ENCODE measurements at regions not wholly inside any gene's neighbourhood (a gene's known extent, or its start where the extent isn't known, plus 50 kb on each side); places are given as distances from the start of the nearest gene placed in this dataset.

DNA sequence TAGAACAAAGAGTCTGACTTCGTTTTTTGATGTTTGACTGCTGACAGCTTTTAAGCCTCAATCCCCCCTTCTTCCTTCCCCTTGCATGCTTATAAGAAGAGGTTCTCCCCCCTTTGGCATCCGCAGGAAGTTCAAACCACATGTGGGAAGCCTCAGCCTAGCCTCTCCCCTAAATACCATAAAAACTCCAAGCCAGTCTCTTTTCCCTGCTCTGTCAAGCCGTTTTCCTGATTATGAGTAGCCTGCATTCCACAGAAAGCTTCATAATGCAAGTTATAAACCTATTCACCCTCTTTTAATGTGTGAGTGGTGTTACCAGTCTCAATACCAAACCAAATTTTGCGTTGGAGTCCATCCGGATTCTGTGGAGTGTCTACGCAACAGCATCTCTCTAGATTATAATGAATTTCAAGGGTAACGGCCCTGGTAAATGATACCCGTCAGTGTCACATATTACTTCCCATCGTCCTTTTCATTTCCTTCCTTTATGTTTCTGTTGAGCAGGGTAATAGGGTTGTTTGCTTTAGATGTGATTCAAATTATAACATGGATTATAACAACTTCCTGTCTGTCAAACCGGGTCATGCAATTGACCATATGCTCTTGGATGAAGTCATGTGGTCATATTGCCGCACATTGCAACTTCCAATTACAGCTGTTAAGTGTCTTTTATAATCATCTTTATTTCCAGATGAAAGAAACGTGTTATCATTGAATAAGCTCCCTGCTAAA, 717.5 kb downstream of the RWDD3 start:
- Histone ChIP-seq H3K36me3 (ENCODE audit: control insufficient read depth in 5 of 5, insufficient read depth in 5 of 5, low read length in 5 of 5) (no peaks in the 10 kb centered on the region), H3K27ac (ENCODE audit: low read depth, low read length) (no peak overlapping the region), H3K9ac (ENCODE audit: low read length in 5 of 5) (no peak overlapping the region), H3K4me1 (ENCODE audit: control insufficient read depth in 5 of 5, insufficient read depth in 5 of 5, low read length in 5 of 5) (peaks cover 0 to 17% (median 3%) of the 10 kb centered on the region in 5 donors), H3K9me3 (ENCODE audit: control insufficient read depth in 5 of 5, low read length in 5 of 5) (no peaks in the 10 kb centered on the region), H3K27me3 (ENCODE audit: control insufficient read depth in 5 of 5, insufficient read depth in 4 of 5, low read length in 5 of 5) (no peaks in the 10 kb centered on the region), H3K4me3 (ENCODE audit: low read depth in 1 of 5, low read length in 5 of 5) (no peak overlapping the region)

DNA sequence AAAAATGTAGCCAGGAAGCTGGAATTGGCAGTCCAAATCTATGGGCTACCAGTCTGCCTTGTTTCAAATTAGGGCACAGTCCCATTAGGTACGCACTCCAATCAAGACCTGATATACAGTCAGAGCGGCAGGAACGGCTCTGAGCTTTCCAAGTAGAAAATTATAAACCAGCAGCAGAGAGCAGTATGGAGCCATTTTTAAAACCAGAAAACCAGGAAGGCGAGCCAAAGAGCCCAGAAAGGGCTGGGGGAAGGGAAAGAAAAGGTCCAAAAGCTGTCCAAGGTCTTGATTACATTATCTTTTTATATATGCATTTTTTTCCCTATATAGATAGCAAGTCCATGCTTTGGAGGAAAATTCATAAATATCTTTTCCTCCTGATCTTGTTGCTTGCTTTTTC, 719.0 kb downstream of the RWDD3 start:
- no peak overlapping the region for H3K4me3 ChIP-seq (ENCODE audit: low read depth in 1 of 5, low read length in 5 of 5)
- H3K4me1 ChIP-seq (ENCODE audit: control insufficient read depth in 5 of 5, insufficient read depth in 5 of 5, low read length in 5 of 5): peaks cover 0 to 28% (median 14%) of the 10 kb centered on the region in 5 donors
- H3K27ac ChIP-seq (ENCODE audit: low read depth, low read length): no peak overlapping the region
- H3K9me3 ChIP-seq (ENCODE audit: control insufficient read depth in 5 of 5, low read length in 5 of 5): no peaks in the 10 kb centered on the region
- no peaks in the 10 kb centered on the region for H3K36me3 ChIP-seq (ENCODE audit: control insufficient read depth in 5 of 5, insufficient read depth in 5 of 5, low read length in 5 of 5)
- H3K27me3 ChIP-seq (ENCODE audit: control insufficient read depth in 5 of 5, insufficient read depth in 4 of 5, low read length in 5 of 5): no peaks in the 10 kb centered on the region
- no peak overlapping the region for H3K9ac ChIP-seq (ENCODE audit: low read length in 5 of 5)

DNA sequence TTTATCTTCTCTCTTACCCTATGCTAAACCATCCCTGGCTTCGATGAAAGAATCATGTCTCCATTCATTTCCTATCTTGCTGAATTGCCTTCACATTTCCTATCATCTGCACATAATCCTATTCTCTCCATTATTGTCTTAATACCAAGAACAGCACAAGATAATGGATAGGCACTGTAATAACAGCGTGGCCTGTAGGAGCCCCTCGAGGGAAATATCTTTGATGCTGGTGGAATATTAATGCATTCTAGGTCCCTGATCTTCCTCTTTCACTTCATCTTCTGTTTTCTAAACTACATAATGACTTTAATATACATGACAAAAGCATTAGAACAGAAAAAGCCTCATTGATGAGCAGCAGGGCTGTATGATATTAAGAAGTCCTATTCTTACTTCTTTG, 720.6 kb downstream of the RWDD3 start:
- Histone ChIP-seq H3K4me1 (ENCODE audit: control insufficient read depth in 5 of 5, insufficient read depth in 5 of 5, low read length in 5 of 5) (peaks cover 0 to 31% (median 15%) of the 10 kb centered on the region in 5 donors), H3K9ac (ENCODE audit: low read length in 5 of 5) (no peak overlapping the region), H3K27me3 (ENCODE audit: control insufficient read depth in 5 of 5, insufficient read depth in 4 of 5, low read length in 5 of 5) (no peaks in the 10 kb centered on the region), H3K27ac (ENCODE audit: low read depth, low read length) (no peak overlapping the region), H3K36me3 (ENCODE audit: control insufficient read depth in 5 of 5, insufficient read depth in 5 of 5, low read length in 5 of 5) (no peaks in the 10 kb centered on the region), H3K9me3 (ENCODE audit: control insufficient read depth in 5 of 5, low read length in 5 of 5) (no peaks in the 10 kb centered on the region), H3K4me3 (ENCODE audit: low read depth in 1 of 5, low read length in 5 of 5) (no peak overlapping the region)

DNA sequence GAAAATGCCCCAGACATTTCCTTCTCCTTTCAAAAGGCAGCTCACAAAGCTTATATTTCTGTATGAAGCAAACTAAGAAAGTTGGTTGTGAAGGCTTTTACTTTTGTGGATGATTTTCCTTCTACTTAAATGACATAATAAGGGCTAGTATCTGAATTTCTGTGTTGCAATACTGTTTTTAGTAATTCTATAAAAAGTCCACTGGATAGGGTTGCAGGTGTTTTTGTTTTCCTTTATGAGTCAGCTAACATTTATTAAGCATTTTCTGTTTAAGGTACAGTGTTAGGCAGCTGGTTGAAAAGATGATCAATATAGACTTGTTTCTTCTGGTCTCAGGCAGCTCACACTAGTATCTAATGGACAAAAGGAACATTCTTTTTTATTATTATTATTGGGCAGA, 722.2 kb downstream of the RWDD3 start:
- Histone ChIP-seq H3K4me3 (ENCODE audit: low read depth in 1 of 5, low read length in 5 of 5) (no peak overlapping the region), H3K27me3 (ENCODE audit: control insufficient read depth in 5 of 5, insufficient read depth in 4 of 5, low read length in 5 of 5) (no peaks in the 10 kb centered on the region), H3K9me3 (ENCODE audit: control insufficient read depth in 5 of 5, low read length in 5 of 5) (peaks cover 0 to under 1% (median 0%) of the 10 kb centered on the region in 5 donors), H3K36me3 (ENCODE audit: control insufficient read depth in 5 of 5, insufficient read depth in 5 of 5, low read length in 5 of 5) (no peaks in the 10 kb centered on the region), H3K27ac (ENCODE audit: low read depth, low read length) (no peak overlapping the region), H3K9ac (ENCODE audit: low read length in 5 of 5) (no peak overlapping the region), H3K4me1 (ENCODE audit: control insufficient read depth in 5 of 5, insufficient read depth in 5 of 5, low read length in 5 of 5) (peaks cover 0 to 31% (median 15%) of the 10 kb centered on the region in 5 donors)

DNA sequence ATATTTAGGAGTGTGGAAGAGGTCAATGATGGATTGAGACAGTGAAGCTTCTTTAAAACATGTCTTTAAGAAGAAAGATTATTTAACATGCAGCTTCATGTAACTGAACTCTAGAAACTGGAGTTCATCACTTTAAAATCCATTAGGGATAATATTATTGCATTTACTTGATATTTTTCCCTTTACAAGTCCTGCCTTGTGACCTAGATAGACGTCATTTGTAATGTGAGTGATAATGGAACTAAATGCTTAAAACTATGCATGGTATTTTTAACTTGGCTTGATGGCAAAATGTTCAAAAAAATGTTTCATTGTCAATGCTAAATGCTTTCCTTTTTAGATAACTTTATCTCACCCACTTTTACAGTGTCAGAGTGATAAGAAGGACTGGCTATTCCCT, 723.7 kb downstream of the RWDD3 start:
- H3K4me3 ChIP-seq (ENCODE audit: low read depth in 1 of 5, low read length in 5 of 5): peak overlapping the region in 1 of 5 donors; percentile 28

DNA sequence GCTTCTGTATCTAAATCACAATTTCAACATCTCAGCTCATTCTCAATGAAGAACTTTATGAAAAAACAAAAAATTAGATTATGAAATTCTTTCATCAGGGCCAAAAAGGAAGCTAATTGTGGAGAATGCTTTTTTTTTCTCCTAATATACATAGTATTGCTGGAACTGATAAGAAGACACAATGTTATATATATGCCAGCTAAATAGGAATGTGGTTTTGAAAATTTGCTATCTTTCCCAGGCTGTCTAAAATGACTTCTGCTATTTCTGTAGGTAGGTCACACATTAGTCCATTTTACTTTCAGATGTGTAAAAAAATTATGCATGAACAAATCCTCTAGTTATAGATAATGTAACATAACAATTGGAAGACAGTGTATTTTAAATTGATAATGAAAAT, 732.9 kb downstream of the RWDD3 start:
- H3K9ac ChIP-seq (ENCODE audit: low read length in 5 of 5): no peak overlapping the region
- H3K9me3 ChIP-seq (ENCODE audit: control insufficient read depth in 5 of 5, low read length in 5 of 5): no peaks in the 10 kb centered on the region

More for the DNA sequence above, 723.7 kb downstream of the RWDD3 start:
- Histone ChIP-seq H3K36me3 (ENCODE audit: control insufficient read depth in 5 of 5, insufficient read depth in 5 of 5, low read length in 5 of 5) (no peaks in the 10 kb centered on the region), H3K27ac (ENCODE audit: low read depth, low read length) (peak overlapping the region; percentile 9), H3K9me3 (ENCODE audit: control insufficient read depth in 5 of 5, low read length in 5 of 5) (peaks cover 0 to 5% (median 0%) of the 10 kb centered on the region in 5 donors), H3K9ac (ENCODE audit: low read length in 5 of 5) (peak overlapping the region in 1 of 5 donors; percentile 35), H3K27me3 (ENCODE audit: control insufficient read depth in 5 of 5, insufficient read depth in 4 of 5, low read length in 5 of 5) (no peaks in the 10 kb centered on the region), H3K4me1 (ENCODE audit: control insufficient read depth in 5 of 5, insufficient read depth in 5 of 5, low read length in 5 of 5) (peaks cover 0 to 27% (median 12%) of the 10 kb centered on the region in 5 donors)

DNA sequence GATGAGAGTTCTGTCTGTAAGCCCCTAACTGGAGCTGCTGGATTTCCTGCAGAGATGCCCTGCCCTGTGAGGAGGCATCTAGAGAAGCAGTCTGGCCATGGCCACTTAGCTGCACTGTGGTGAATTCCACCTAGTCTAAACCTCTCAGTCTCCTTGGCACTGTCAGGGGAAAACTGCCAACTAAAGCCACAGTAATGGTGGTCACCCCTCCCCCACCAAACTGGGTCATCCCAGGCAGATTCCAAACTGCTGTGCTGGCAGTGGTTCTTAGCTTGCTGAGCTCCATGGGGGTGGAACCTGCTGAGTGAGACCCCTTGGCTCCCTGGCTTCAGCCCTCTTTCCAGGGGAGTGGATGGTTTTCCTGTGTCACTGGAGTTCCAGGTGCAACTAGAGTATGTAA, 740.6 kb downstream of the RWDD3 start:
- no peaks in the 10 kb centered on the region for H3K9me3 ChIP-seq (ENCODE audit: control insufficient read depth in 5 of 5, low read length in 5 of 5)
- H3K27me3 ChIP-seq (ENCODE audit: control insufficient read depth in 5 of 5, insufficient read depth in 4 of 5, low read length in 5 of 5): no peaks in the 10 kb centered on the region

More for the DNA sequence above, 732.9 kb downstream of the RWDD3 start:
- Histone ChIP-seq H3K36me3 (ENCODE audit: control insufficient read depth in 5 of 5, insufficient read depth in 5 of 5, low read length in 5 of 5) (no peaks in the 10 kb centered on the region), H3K27me3 (ENCODE audit: control insufficient read depth in 5 of 5, insufficient read depth in 4 of 5, low read length in 5 of 5) (no peaks in the 10 kb centered on the region), H3K4me1 (ENCODE audit: control insufficient read depth in 5 of 5, insufficient read depth in 5 of 5, low read length in 5 of 5) (no peaks in the 10 kb centered on the region), H3K27ac (ENCODE audit: low read depth, low read length) (no peak overlapping the region), H3K4me3 (ENCODE audit: low read depth in 1 of 5, low read length in 5 of 5) (no peak overlapping the region)

DNA sequence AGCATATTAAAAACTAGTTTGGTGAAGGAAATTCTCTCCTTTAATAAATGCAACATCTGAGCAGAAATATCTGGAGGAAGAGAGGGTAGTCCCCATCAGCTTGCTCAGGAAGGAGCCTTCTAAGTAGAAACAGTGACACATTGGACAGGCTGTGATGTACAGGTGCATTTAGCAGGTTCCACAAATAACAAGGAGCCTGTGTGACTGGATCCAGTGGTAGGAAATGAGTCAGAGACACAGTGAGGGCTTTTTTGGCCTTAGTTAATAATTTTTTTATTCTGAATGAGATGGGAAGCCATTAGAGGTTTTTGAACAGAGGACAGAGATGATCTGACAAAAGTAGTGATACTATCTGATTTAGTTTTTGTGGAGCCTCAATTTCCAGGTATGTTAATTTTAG, 738.9 kb upstream of the PTBP2 start:
- H3K36me3 ChIP-seq (ENCODE audit: control insufficient read depth in 5 of 5, insufficient read depth in 5 of 5, low read length in 5 of 5): no peaks in the 10 kb centered on the region
- H3K27ac ChIP-seq (ENCODE audit: low read depth, low read length): no peak overlapping the region
- H3K9ac ChIP-seq (ENCODE audit: low read length in 5 of 5): no peak overlapping the region
- H3K27me3 ChIP-seq (ENCODE audit: control insufficient read depth in 5 of 5, insufficient read depth in 4 of 5, low read length in 5 of 5): no peaks in the 10 kb centered on the region
- H3K4me3 ChIP-seq (ENCODE audit: low read depth in 1 of 5, low read length in 5 of 5): no peak overlapping the region
- no peaks in the 10 kb centered on the region for H3K4me1 ChIP-seq (ENCODE audit: control insufficient read depth in 5 of 5, insufficient read depth in 5 of 5, low read length in 5 of 5)
- no peaks in the 10 kb centered on the region for H3K9me3 ChIP-seq (ENCODE audit: control insufficient read depth in 5 of 5, low read length in 5 of 5)

More for the DNA sequence above, 740.6 kb downstream of the RWDD3 start:
- H3K27ac ChIP-seq (ENCODE audit: low read depth, low read length): no peak overlapping the region
- no peak overlapping the region for H3K4me3 ChIP-seq (ENCODE audit: low read depth in 1 of 5, low read length in 5 of 5)
- H3K4me1 ChIP-seq (ENCODE audit: control insufficient read depth in 5 of 5, insufficient read depth in 5 of 5, low read length in 5 of 5): no peaks in the 10 kb centered on the region
- no peaks in the 10 kb centered on the region for H3K36me3 ChIP-seq (ENCODE audit: control insufficient read depth in 5 of 5, insufficient read depth in 5 of 5, low read length in 5 of 5)
- H3K9ac ChIP-seq (ENCODE audit: low read length in 5 of 5): no peak overlapping the region

DNA sequence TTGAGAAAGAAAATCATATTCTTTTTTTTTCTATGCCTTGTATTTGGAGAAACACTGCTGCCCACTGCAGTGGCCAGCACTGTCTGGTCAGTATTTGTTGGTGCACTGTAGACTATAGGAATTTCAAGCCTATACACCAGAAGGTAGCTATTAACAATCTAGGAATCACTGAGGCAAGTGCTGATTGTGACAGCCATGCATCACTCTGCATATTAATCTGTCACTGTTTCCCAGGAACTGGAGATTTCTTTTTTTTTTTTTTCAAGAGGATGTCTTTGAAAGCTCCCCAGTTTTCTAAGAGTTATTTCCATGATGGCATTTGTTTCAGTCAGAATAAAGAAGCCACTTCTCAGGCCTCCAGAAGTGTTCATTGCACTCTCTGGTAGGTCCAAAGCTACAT, 737.8 kb upstream of the PTBP2 start:
- H3K36me3 ChIP-seq (ENCODE audit: control insufficient read depth in 5 of 5, insufficient read depth in 5 of 5, low read length in 5 of 5): no peaks in the 10 kb centered on the region
- no peak overlapping the region for H3K4me3 ChIP-seq (ENCODE audit: low read depth in 1 of 5, low read length in 5 of 5)
- H3K9ac ChIP-seq (ENCODE audit: low read length in 5 of 5): no peak overlapping the region
- H3K27ac ChIP-seq (ENCODE audit: low read depth, low read length): no peak overlapping the region
- H3K27me3 ChIP-seq (ENCODE audit: control insufficient read depth in 5 of 5, insufficient read depth in 4 of 5, low read length in 5 of 5): no peaks in the 10 kb centered on the region
- no peaks in the 10 kb centered on the region for H3K4me1 ChIP-seq (ENCODE audit: control insufficient read depth in 5 of 5, insufficient read depth in 5 of 5, low read length in 5 of 5)
- no peaks in the 10 kb centered on the region for H3K9me3 ChIP-seq (ENCODE audit: control insufficient read depth in 5 of 5, low read length in 5 of 5)

DNA sequence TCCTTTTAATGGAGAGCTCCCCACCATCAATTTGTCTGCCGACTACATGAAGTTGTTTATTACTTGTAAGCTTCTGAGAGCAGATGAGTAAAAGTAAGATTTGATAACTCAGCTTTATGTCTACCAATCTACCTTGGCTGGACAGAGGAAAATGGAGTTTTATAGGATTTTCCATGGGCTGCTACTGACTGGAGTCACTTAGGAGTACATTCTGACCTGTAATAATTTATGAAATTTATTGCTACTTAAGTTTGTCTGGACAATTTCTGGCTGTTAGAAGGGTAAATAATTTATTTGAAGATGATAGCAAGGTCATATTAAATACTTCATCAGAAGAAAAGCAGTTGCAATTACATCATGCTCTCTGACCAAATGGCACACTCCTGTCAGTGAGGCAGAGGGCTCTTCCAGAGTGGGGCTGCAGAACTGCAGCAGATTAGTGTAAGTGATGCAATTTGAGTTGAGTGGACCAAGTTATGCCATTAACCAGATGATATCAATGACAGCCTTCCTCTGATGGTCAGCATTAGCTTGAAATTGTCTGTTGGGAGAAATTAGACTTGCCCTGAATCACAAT, 736.7 kb upstream of the PTBP2 start:
- Histone ChIP-seq H3K9ac (ENCODE audit: low read length in 5 of 5) (no peak overlapping the region), H3K36me3 (ENCODE audit: control insufficient read depth in 5 of 5, insufficient read depth in 5 of 5, low read length in 5 of 5) (no peaks in the 10 kb centered on the region)

More for the DNA sequence above, 736.7 kb upstream of the PTBP2 start:
- H3K9me3 ChIP-seq (ENCODE audit: control insufficient read depth in 5 of 5, low read length in 5 of 5): no peaks in the 10 kb centered on the region
- no peak overlapping the region for H3K27ac ChIP-seq (ENCODE audit: low read depth, low read length)
- H3K4me3 ChIP-seq (ENCODE audit: low read depth in 1 of 5, low read length in 5 of 5): no peak overlapping the region
- H3K4me1 ChIP-seq (ENCODE audit: control insufficient read depth in 5 of 5, insufficient read depth in 5 of 5, low read length in 5 of 5): no peaks in the 10 kb centered on the region
- H3K27me3 ChIP-seq (ENCODE audit: control insufficient read depth in 5 of 5, insufficient read depth in 4 of 5, low read length in 5 of 5): no peaks in the 10 kb centered on the region
